ENCODE measurements at regions not wholly inside any gene's neighbourhood (a gene's known extent, or its start where the extent isn't known, plus 50 kb on each side); places are given as distances from the start of the nearest gene placed in this dataset.
"Not testable (repeated sequence)": the region's sequence is repeated elsewhere in the genome, so short reads cannot be mapped to it uniquely, and the experiment has no call there.

- H3K4me1 Mint-ChIP-seq; DNase-seq; H3K4me3 Mint-ChIP-seq; H3K27me3 Mint-ChIP-seq; H3K9me3 Mint-ChIP-seq; H3K36me3 Mint-ChIP-seq; ATAC-seq (ENCODE audit: low read depth in 2 of 2); H3K27ac Mint-ChIP-seq: not testable (repeated sequence)
These were observed 186.2 kb upstream of the CHL1 start for GRCh38 chr3:10109-10996.

GRCh38 chr3:11734-12133 is 184.8 kb upstream of the CHL1 start:
- H3K27ac Mint-ChIP-seq: peak overlapping the region in 3 of 6 donors; percentile 85 to 98 (median 97)
- H3K27me3 Mint-ChIP-seq: peaks cover 8 to 11% (median 9%) of the 10 kb centered on the region in 3 donors
- peaks cover 0 to 2% (median 0%) of the 10 kb centered on the region in 3 donors for H3K4me1 Mint-ChIP-seq
- peaks cover 4 to 7% of the 10 kb centered on the region in 2 donors for H3K36me3 Mint-ChIP-seq
- DNase-seq: no peak
- H3K4me3 Mint-ChIP-seq: peak overlapping the region in 5 of 8 donors; percentile 55 to 86 (median 59)
- peaks cover 0 to 5% (median 4%) of the 10 kb centered on the region in 7 donors for H3K9me3 Mint-ChIP-seq
- peak in 1 of 2 donors; percentile 21 for ATAC-seq (ENCODE audit: low read depth in 2 of 2)

GRCh38 chr3:14652-15051 is 181.9 kb upstream of the CHL1 start:
- DNase-seq: no peak
- peaks cover 0 to 5% (median 4%) of the 10 kb centered on the region in 7 donors for H3K9me3 Mint-ChIP-seq
- no peak for ATAC-seq (ENCODE audit: low read depth in 2 of 2)
- H3K4me3 Mint-ChIP-seq: peak overlapping the region in 1 of 8 donors; percentile 73
- peaks cover 0 to 2% (median 0%) of the 10 kb centered on the region in 3 donors for H3K4me1 Mint-ChIP-seq
- H3K27me3 Mint-ChIP-seq: peaks cover 9 to 19% (median 15%) of the 10 kb centered on the region in 3 donors
- no peak overlapping the region for H3K27ac Mint-ChIP-seq
- H3K36me3 Mint-ChIP-seq: peaks cover 4 to 7% of the 10 kb centered on the region in 2 donors

GRCh38 chr3:16366-16765 is 180.2 kb upstream of the CHL1 start:
- DNase-seq (no peak), ATAC-seq (ENCODE audit: low read depth in 2 of 2) (no peak)
- peaks cover 17 to 26% (median 22%) of the 10 kb centered on the region in 3 donors for H3K27me3 Mint-ChIP-seq
- no peak overlapping the region for H3K27ac Mint-ChIP-seq
- peaks cover 4 to 7% of the 10 kb centered on the region in 2 donors for H3K36me3 Mint-ChIP-seq
- H3K9me3 Mint-ChIP-seq: peaks cover 0 to 5% (median 4%) of the 10 kb centered on the region in 7 donors
- no peak overlapping the region for H3K4me3 Mint-ChIP-seq
- peaks cover 0 to 2% (median 0%) of the 10 kb centered on the region in 3 donors for H3K4me1 Mint-ChIP-seq

DNA sequence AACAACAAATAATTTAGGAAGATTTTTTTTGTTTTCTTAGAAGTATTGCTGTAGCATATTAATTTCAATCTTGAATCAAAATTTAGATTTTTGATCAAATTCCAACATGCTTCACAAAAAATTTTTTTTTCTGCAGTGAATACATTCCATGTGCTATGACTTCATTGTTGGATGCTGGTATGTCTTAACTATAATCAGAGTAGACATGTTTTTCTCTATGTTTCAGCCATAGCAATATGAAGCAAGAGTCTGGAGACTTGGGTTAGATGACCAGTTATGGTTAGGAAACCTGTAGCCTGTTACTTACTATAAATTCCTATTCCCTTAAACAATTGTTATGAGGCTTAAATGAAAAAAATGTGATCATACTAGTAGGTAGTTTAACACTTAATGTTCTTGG is 176.1 kb upstream of the CHL1 start:
- no peaks in the 10 kb centered on the region for H3K36me3 Mint-ChIP-seq

DNA sequence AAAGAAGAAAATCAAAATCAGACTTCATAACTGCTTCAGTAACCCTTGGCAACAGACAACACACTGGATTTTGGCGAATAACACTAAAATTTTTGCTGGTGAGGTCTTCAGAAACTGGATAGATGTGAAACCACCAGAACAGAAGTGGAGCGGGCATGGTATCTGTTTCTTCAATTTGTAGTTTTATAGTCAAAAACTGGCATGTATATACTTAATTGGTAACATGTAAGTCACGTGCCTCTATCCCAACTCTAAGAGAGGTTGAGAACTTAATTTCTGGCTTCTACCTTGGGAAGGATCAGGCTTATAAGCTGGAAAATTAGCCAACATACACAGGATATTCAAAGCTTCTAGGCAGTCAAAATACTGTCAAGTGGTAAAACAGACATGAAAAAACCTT is 172.6 kb upstream of the CHL1 start:
- DNase-seq (no peak), ATAC-seq (ENCODE audit: low read depth in 2 of 2) (no peak)
- Mint-ChIP-seq H3K4me3 (no peak overlapping the region), H3K36me3 (no peaks in the 10 kb centered on the region), H3K9me3 (peaks cover 0 to 1% (median 0%) of the 10 kb centered on the region in 7 donors), H3K27ac (no peak overlapping the region), H3K27me3 (peaks cover 21 to 40% (median 37%) of the 10 kb centered on the region in 3 donors), H3K4me1 (no peaks in the 10 kb centered on the region)

More for the DNA sequence above, 176.1 kb upstream of the CHL1 start:
- H3K9me3 Mint-ChIP-seq: no peaks in the 10 kb centered on the region
- peaks cover 18 to 45% (median 34%) of the 10 kb centered on the region in 3 donors for H3K27me3 Mint-ChIP-seq
- ATAC-seq (ENCODE audit: low read depth in 2 of 2): no peak
- no peaks in the 10 kb centered on the region for H3K4me1 Mint-ChIP-seq
- H3K4me3 Mint-ChIP-seq: no peak overlapping the region
- no peak overlapping the region for H3K27ac Mint-ChIP-seq
- no peak for DNase-seq

DNA sequence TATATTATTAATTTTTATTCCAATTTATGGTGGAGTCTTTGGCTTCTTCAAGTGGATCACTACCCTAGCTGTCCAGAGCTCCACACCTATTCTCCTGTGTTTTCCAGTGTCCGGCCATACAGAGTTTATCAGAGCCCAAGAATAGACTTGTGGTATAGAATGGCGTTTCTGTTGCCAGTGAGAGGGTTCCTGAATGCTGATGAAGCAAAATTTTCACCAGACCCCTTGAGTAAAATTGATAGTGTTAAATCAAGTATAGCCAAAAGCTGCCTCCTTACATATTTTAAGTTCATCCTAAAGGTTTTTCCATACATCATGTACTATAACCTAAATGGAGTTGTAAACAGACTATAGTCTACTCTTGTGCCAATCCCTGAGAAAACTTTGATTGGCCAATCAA is 171.5 kb upstream of the CHL1 start:
- Mint-ChIP-seq H3K4me1 (no peaks in the 10 kb centered on the region), H3K9me3 (peaks cover 0 to 8% (median 0%) of the 10 kb centered on the region in 7 donors), H3K27ac (no peak overlapping the region), H3K36me3 (no peaks in the 10 kb centered on the region), H3K4me3 (no peak overlapping the region), H3K27me3 (peaks cover 26 to 48% (median 40%) of the 10 kb centered on the region in 3 donors)
- no peak for DNase-seq
- ATAC-seq (ENCODE audit: low read depth in 2 of 2): no peak

GRCh38 chr3:35985-36384 is 160.6 kb upstream of the CHL1 start:
- not testable (repeated sequence) for H3K36me3 Mint-ChIP-seq; DNase-seq; H3K9me3 Mint-ChIP-seq; H3K27ac Mint-ChIP-seq; H3K4me1 Mint-ChIP-seq; ATAC-seq (ENCODE audit: low read depth in 2 of 2); H3K4me3 Mint-ChIP-seq
- H3K27me3 Mint-ChIP-seq: peaks cover 0 to 20% (median 9%) of the 10 kb centered on the region in 3 donors

DNA sequence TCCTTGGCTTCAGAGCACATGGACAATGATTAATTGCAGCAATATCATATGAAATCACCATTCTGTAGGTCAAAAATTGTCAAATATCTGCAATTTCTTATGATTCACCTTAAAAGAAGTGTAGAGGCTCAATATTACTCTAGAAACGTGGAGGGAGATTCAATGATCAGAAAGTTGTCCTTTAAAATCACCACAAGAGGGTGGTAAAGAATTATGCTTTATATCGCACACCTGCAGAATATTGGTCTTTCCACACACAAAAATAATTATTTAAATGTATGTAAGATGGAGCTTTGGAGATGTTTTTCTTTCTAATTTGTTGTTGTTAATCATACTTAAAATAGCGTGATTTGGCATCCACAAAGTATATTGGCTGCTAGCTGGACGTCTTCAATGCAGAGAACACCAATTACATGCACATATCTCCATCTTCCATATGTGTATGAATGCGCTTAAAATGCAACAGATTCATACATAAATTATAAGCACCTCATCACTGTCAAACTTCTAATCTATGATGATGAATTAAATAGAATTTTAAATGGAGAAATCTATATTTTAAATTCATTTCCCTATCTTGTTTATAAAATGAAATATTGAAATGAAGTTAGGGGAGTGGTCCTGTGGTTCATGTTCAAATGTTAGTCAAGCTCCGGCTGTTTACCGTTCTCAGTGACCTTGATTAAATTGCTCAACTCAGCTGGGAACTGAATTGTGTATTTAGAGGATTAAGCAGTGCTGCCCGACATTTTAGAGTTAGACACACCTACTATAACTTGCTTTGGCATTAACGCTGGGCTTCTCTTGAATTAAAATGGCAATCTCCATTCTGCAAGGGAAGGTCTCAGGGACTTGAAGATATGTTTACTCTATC is 153.5 kb upstream of the CHL1 start:
- not testable (repeated sequence) for H3K4me3 Mint-ChIP-seq, H3K27me3 Mint-ChIP-seq, H3K36me3 Mint-ChIP-seq, H3K4me1 Mint-ChIP-seq, H3K9me3 Mint-ChIP-seq, H3K27ac Mint-ChIP-seq
- peak in 1 of 2 donors; percentile 47 for ATAC-seq (ENCODE audit: low read depth in 2 of 2)
- peak; percentile 20 for DNase-seq

DNA sequence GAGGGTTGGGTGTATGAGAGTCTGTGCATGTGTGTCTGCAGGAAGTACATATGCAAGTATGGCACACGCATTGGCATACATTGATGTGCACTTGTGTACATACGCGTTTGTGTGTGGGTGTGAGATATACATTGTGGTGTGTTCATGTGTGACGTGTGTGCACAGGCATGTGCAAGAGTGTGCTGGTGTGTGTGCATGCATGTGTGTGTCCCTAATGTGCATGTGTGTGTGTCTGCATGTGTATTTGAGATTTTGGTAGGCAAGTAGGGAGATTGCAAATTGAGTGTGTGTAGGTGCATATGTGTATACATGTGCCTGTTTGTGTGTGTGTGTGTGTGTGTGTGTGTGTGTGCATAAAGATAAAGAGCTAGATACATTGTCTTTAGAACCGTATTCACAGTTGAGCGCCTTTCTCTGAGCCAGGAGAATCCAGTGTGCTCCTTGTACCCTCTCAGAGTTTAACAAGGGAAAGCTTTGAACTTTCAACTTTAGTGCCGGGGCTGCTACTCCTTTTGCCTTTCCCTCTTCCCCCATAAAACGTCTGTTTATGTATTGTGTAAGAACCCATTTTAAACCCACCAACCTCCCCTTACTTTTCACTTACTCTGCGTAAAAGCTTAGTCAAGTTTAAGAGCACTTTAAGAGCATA is 152.4 kb upstream of the CHL1 start:
- peak overlapping the region in 1 of 6 donors; percentile 32 for H3K27ac Mint-ChIP-seq
- H3K36me3 Mint-ChIP-seq: no peaks in the 10 kb centered on the region
- no peak overlapping the region for H3K4me3 Mint-ChIP-seq
- H3K9me3 Mint-ChIP-seq: peaks cover 0 to 4% (median 0%) of the 10 kb centered on the region in 7 donors
- no peak for DNase-seq
- no peak for ATAC-seq (ENCODE audit: low read depth in 2 of 2)
- peaks cover 0 to 5% (median 4%) of the 10 kb centered on the region in 3 donors for H3K27me3 Mint-ChIP-seq
- H3K4me1 Mint-ChIP-seq: no peaks in the 10 kb centered on the region

- DNase-seq; ATAC-seq (ENCODE audit: low read depth in 2 of 2); H3K9me3 Mint-ChIP-seq: not testable (repeated sequence)
These were observed 151.6 kb upstream of the CHL1 start for GRCh38 chr3:44941-45340.

DNA sequence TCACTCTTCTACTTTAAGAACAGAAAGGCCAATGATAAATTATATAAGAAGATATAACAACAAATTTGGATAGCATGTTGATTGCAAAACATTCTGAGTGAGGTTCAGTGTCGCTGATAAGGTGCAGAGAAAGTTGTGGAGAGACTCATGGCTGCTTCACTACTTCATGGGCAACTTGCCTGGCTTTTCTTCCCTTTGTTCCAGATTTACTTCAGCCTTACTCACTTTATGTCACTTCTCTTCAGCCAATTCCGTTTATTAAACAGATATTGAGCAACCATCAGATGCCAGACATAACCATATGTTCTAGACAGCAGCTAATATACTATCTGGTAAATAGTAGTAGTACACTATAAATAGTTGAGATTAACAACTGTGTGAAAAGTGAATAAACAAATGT is 150.0 kb upstream of the CHL1 start:
- H3K4me3 Mint-ChIP-seq: no peak overlapping the region
- H3K27ac Mint-ChIP-seq: peak overlapping the region in 1 of 6 donors; percentile 43
- H3K36me3 Mint-ChIP-seq: peaks cover 0 to 4% of the 10 kb centered on the region in 2 donors
- H3K4me1 Mint-ChIP-seq: no peaks in the 10 kb centered on the region
- DNase-seq: no peak
- no peak for ATAC-seq (ENCODE audit: low read depth in 2 of 2)
- peaks cover 0 to 14% (median 1%) of the 10 kb centered on the region in 7 donors for H3K9me3 Mint-ChIP-seq
- H3K27me3 Mint-ChIP-seq: peaks cover 0 to 7% (median 0%) of the 10 kb centered on the region in 3 donors

More at GRCh38 chr3:44941-45340, 151.6 kb upstream of the CHL1 start:
- H3K36me3 Mint-ChIP-seq, H3K4me1 Mint-ChIP-seq, H3K27me3 Mint-ChIP-seq, H3K27ac Mint-ChIP-seq, H3K4me3 Mint-ChIP-seq: not testable (repeated sequence)

DNA sequence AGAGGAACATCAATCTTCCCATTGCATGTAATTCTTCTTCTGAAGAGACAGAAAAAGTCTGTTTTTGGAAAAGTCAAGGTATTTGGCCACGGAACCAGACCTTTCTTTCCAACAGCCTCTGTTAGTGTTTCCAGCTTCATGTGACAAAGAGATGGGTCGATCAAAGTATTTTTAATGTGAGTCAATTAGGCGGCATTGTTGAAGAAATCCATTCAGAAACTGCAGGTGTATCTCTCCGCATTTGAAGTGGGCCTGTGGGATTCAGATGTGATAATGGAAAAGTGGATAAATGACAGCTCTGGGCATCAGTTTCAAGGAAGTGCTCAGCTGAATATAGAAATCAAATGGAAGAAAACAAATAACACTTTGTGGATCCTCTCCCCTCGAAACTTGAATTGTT is 143.1 kb upstream of the CHL1 start:
- ATAC-seq (ENCODE audit: low read depth in 2 of 2); H3K27ac Mint-ChIP-seq; H3K27me3 Mint-ChIP-seq; DNase-seq; H3K4me1 Mint-ChIP-seq; H3K4me3 Mint-ChIP-seq; H3K36me3 Mint-ChIP-seq: not testable (repeated sequence)
- peaks cover 0 to 15% (median 2%) of the 10 kb centered on the region in 7 donors for H3K9me3 Mint-ChIP-seq
